Nephron progenitor cell (in vitro differentiated cells): ENCODE measurements at regions not wholly inside any gene's neighbourhood (a gene's known extent, or its start where the extent isn't known, plus 50 kb on each side); places are given as distances from the start of the nearest gene placed in this dataset.

Source experiments
- DNase-seq: peaks from one replicate; pipeline ENCODE4 v3.0.0; 2021
- H3K27ac Mint-ChIP-seq: 2 replicates; pipeline ENCODE4 v1.8.0; 2021; ENCODE audit warnings: mild to moderate bottlenecking, moderate library complexity, mixed read lengths
- H3K27me3 Mint-ChIP-seq: 2 replicates; pipeline ENCODE4 v1.8.0; 2021; ENCODE audit warnings: mild to moderate bottlenecking, low read depth, mixed read lengths; ENCODE audit not compliant: poor library complexity
- H3K36me3 Mint-ChIP-seq: 2 replicates; pipeline ENCODE4 v1.8.0; 2021; ENCODE audit warnings: low read depth, mixed read lengths
- H3K4me1 Mint-ChIP-seq: 2 replicates; pipeline ENCODE4 v1.8.0; 2021; ENCODE audit warnings: mixed read lengths
- H3K4me3 Mint-ChIP-seq: 2 replicates; pipeline ENCODE4 v1.8.0; 2021; ENCODE audit warnings: mild to moderate bottlenecking, moderate library complexity, mixed read lengths
- H3K9me3 Mint-ChIP-seq: 2 replicates; pipeline ENCODE4 v1.8.0; 2021; ENCODE audit warnings: mild to moderate bottlenecking, moderate library complexity, mixed read lengths
- TF ChIP-seq, protein P1 (sequence below): fragments of 200-600 bp; sonication (generic); IDR thresholded peaks from 2 replicates; pipeline ENCODE4 v1.5.0; 2021; ENCODE audit warnings: antibody characterized with exemption

DNA sequence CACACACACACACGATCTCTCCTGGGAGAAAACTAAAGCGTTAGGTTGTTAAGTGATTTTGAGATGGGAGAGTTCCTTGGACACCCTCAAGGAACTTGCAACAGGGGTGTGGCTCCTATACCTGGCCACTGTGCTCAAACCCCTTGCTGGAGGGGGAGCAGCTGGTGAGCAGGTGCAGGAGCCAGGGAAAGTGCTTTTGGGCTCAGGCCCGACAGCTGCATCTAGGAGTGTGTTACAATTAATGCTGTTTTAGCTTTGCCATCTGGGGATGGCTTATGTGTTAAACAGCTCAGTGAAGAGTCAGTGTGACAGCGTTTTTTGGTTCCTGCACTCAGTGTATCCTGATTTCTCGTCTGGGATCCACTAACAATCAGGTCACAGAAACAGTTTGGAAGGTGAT, 510.8 kb downstream of the TRIB2 start:
- no peaks in the 10 kb centered on the region for H3K9me3 Mint-ChIP-seq
- no peak for DNase-seq
- TF ChIP-seq, protein P1, sequence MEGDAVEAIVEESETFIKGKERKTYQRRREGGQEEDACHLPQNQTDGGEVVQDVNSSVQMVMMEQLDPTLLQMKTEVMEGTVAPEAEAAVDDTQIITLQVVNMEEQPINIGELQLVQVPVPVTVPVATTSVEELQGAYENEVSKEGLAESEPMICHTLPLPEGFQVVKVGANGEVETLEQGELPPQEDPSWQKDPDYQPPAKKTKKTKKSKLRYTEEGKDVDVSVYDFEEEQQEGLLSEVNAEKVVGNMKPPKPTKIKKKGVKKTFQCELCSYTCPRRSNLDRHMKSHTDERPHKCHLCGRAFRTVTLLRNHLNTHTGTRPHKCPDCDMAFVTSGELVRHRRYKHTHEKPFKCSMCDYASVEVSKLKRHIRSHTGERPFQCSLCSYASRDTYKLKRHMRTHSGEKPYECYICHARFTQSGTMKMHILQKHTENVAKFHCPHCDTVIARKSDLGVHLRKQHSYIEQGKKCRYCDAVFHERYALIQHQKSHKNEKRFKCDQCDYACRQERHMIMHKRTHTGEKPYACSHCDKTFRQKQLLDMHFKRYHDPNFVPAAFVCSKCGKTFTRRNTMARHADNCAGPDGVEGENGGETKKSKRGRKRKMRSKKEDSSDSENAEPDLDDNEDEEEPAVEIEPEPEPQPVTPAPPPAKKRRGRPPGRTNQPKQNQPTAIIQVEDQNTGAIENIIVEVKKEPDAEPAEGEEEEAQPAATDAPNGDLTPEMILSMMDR, result no peak
- H3K4me3 Mint-ChIP-seq, result no peak overlapping the region
- no peak overlapping the region for H3K27ac Mint-ChIP-seq
- no peaks in the 10 kb centered on the region for H3K4me1 Mint-ChIP-seq
- peaks cover 17% of the 10 kb centered on the region for H3K27me3 Mint-ChIP-seq
- H3K36me3 Mint-ChIP-seq, result no peaks in the 10 kb centered on the region

- Mint-ChIP-seq H3K27me3 (peaks cover 17% of the 10 kb centered on the region), H3K4me3 (no peak overlapping the region), H3K27ac (no peak overlapping the region), H3K4me1 (no peaks in the 10 kb centered on the region), H3K9me3 (no peaks in the 10 kb centered on the region), H3K36me3 (no peaks in the 10 kb centered on the region)
- DNase-seq, result no peak
- TF ChIP-seq, protein P1, result no peak
Measured at GRCh38 chr2:13230221-13230620, 513.5 kb downstream of the TRIB2 start.

- Mint-ChIP-seq H3K27me3 (no peaks in the 10 kb centered on the region), H3K4me1 (no peaks in the 10 kb centered on the region), H3K27ac (no peak overlapping the region), H3K36me3 (no peaks in the 10 kb centered on the region), H3K9me3 (no peaks in the 10 kb centered on the region), H3K4me3 (no peak overlapping the region)
- no peak for DNase-seq
- TF ChIP-seq, protein P1, result no peak
Measured at GRCh38 chr2:13240061-13240460, 523.3 kb downstream of the TRIB2 start.

GRCh38 chr2:13240789-13241487, 524.2 kb downstream of the TRIB2 start:
- H3K27me3 Mint-ChIP-seq, result no peaks in the 10 kb centered on the region
- no peak for DNase-seq
- H3K36me3 Mint-ChIP-seq, result no peaks in the 10 kb centered on the region
- H3K4me3 Mint-ChIP-seq, result no peak overlapping the region
- no peaks in the 10 kb centered on the region for H3K9me3 Mint-ChIP-seq
- H3K4me1 Mint-ChIP-seq, result no peaks in the 10 kb centered on the region
- TF ChIP-seq, protein P1, result no peak
- no peak overlapping the region for H3K27ac Mint-ChIP-seq

DNA sequence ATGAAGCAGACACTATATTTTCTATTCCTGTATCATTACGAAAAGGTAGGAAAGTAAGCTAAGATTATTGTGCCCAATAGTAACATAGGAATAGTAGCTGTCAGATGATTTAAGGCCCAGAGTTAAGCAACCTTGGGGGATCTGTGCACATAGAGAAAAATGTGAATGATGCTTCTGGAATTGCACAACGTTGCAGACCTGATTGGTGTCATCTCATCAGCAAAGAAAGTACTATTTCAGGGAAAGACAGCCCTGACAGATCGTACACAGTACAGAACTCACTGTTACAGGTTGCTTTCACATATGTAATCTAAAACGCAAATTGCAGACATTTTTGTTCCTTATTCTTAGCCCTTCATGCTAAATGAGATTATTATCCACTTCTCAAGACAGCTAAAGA, 535.9 kb downstream of the TRIB2 start:
- no peak for DNase-seq
- H3K27me3 Mint-ChIP-seq, result peaks cover 3% of the 10 kb centered on the region
- TF ChIP-seq, protein P1, result no peak
- no peaks in the 10 kb centered on the region for H3K4me1 Mint-ChIP-seq
- H3K36me3 Mint-ChIP-seq, result no peaks in the 10 kb centered on the region
- no peaks in the 10 kb centered on the region for H3K9me3 Mint-ChIP-seq
- no peak overlapping the region for H3K27ac Mint-ChIP-seq
- H3K4me3 Mint-ChIP-seq, result no peak overlapping the region

DNA sequence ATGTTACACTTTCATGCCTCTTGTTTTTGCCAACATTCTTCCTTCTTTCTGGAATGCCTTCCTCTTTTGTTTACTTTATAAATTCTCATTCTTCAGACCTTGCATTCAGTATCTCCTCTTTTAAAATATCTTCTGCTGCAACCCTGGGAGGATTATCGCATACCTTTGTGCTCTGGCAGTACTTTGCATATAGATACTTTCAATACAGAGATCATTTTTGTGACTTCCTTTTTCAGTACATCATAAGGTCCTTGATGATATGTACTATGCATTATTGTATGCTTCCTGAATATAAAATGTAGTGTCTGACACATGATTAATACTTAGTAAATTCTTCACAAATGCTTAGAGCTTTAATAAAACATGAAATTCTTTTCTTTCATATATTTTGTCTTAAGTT, 538.7 kb downstream of the TRIB2 start:
- TF ChIP-seq, protein P1, result no peak
- no peaks in the 10 kb centered on the region for H3K9me3 Mint-ChIP-seq
- no peak for DNase-seq
- H3K36me3 Mint-ChIP-seq, result no peaks in the 10 kb centered on the region
- no peak overlapping the region for H3K4me3 Mint-ChIP-seq
- H3K4me1 Mint-ChIP-seq, result no peaks in the 10 kb centered on the region
- H3K27ac Mint-ChIP-seq, result no peak overlapping the region
- peaks cover 3% of the 10 kb centered on the region for H3K27me3 Mint-ChIP-seq
